ENCODE measurements at regions not wholly inside any gene's neighbourhood (a gene's known extent, or its start where the extent isn't known, plus 50 kb on each side); places are given as distances from the start of the nearest gene placed in this dataset.

GRCh38 chr12:11477110-11477509 is 81.7 kb upstream of the PRB2 start:
- no peak for TF ChIP-seq CTCF (IDR thresholded peaks at IDR 0.05)
- TF ChIP-seq EZH2 (IDR thresholded peaks at IDR 0.05), result no peak

All from neural progenitor cell (in vitro differentiated cells).